ENCODE measurements at regions not wholly inside any gene's neighbourhood (a gene's known extent, or its start where the extent isn't known, plus 50 kb on each side); places are given as distances from the start of the nearest gene placed in this dataset.

DNA sequence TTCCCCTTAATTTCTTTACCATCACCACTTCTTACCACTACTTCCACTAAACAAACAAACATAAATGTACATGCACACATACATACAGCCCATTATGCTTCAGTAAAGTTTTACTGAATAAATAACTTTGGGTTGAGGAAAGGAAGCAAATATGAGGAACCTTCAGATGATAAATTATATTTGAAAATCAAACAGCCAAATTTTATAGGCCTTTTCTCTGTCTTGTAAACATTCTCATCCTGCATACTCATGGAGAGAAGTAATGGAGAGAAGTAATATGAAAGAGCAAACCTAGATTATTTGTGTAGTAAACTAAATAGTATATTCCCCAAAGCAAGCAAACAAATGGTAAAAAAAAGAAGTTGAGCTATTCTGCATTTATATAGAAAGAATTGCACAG is 658.3 kb upstream of the RORB start:
- TF ChIP-seq POLR2A (IDR thresholded peaks at IDR 0.05; ENCODE audit: low read depth) (no peak), CTCF (IDR thresholded peaks at IDR 0.05) (no peak), EP300 (IDR thresholded peaks at IDR 0.05) (no peak), POLR2AphosphoS5 (IDR thresholded peaks at IDR 0.05) (no peak)
- no peak overlapping the region for H3K4me3 ChIP-seq
- intact Hi-C loops (cut with DNase I) = no loop called here
- H3K4me1 ChIP-seq = no peaks in the 10 kb centered on the region
- H3K36me3 ChIP-seq = no peaks in the 10 kb centered on the region
- no peaks in the 10 kb centered on the region for H3K27me3 ChIP-seq
- no peaks in the 10 kb centered on the region for H3K9me3 ChIP-seq
- DNase-seq (ENCODE audit: extremely low spot score) = no peak
- no peak overlapping the region for H3K27ac ChIP-seq (replicated peaks in 1 of 4)

DNA sequence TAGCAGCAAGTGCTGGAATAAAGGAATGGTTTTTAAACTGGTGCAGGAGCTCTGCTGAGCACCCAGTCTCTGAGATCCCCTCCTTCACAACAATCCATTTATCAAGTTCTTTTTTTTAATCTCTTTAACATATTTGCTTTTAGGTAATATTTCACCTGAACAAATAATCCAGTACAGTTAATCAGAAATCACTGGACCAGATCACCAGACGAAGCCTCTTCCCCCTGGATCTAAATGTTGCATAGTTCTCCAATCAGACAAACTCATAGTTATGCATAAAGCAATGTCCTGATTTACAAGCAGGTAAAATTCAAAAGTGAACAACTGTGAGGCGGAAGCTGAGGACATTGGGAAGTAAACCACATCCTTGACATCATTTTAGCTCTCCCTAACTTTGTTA is 657.7 kb upstream of the RORB start:
- Histone ChIP-seq H3K27ac (replicated peaks in 1 of 4) (no peak overlapping the region), H3K36me3 (no peaks in the 10 kb centered on the region), H3K27me3 (no peaks in the 10 kb centered on the region), H3K4me1 (no peaks in the 10 kb centered on the region), H3K4me3 (no peak overlapping the region), H3K9me3 (no peaks in the 10 kb centered on the region)
- 88% methylated on average over 2 of the region's 2 CpGs for WGBS
- TF ChIP-seq POLR2AphosphoS5 (IDR thresholded peaks at IDR 0.05) (no peak), EP300 (IDR thresholded peaks at IDR 0.05) (no peak), CTCF (IDR thresholded peaks at IDR 0.05) (no peak), POLR2A (IDR thresholded peaks at IDR 0.05; ENCODE audit: low read depth) (no peak)
- intact Hi-C loops (cut with DNase I) = no loop called here
- no peak for DNase-seq (ENCODE audit: extremely low spot score)

DNA sequence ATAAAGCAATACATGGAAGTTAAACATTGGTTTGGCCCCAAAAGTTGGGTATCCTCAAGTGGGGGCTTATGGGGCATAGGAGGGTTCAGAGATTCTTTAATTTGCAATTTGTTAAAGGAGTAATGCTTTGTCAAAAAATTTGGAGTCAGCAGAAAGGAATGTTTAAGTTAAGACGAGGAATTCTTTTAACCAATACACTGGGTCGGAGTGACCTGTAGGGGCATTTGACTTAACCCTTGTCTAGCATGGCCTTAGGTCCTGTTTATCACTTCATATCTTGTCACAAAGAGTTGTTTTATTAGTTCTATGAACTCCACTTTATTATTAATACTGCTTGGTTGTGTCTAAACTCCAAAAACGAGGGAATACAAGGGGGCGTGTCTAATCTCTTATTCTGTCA is 656.1 kb upstream of the RORB start:
- TF ChIP-seq EP300 (IDR thresholded peaks at IDR 0.05) (no peak), POLR2AphosphoS5 (IDR thresholded peaks at IDR 0.05) (no peak), POLR2A (IDR thresholded peaks at IDR 0.05; ENCODE audit: low read depth) (no peak), CTCF (IDR thresholded peaks at IDR 0.05) (no peak)
- WGBS = 69% methylated on average over 4 of the region's 4 CpGs
- intact Hi-C loops (cut with DNase I) = no loop called here

GRCh38 chr9:73844135-73844534 is 653.0 kb upstream of the RORB start:
- no peak overlapping the region for H3K4me3 ChIP-seq
- DNase-seq (ENCODE audit: extremely low spot score) = no peak
- no peaks in the 10 kb centered on the region for H3K9me3 ChIP-seq
- intact Hi-C loops (cut with DNase I) = no loop called here
- 81% methylated on average over 4 of the region's 4 CpGs for WGBS
- H3K27me3 ChIP-seq = no peaks in the 10 kb centered on the region
- no peak overlapping the region for H3K27ac ChIP-seq (replicated peaks in 1 of 4)
- H3K4me1 ChIP-seq = no peaks in the 10 kb centered on the region
- TF ChIP-seq POLR2AphosphoS5 (IDR thresholded peaks at IDR 0.05) (no peak), EP300 (IDR thresholded peaks at IDR 0.05) (no peak), POLR2A (IDR thresholded peaks at IDR 0.05; ENCODE audit: low read depth) (no peak), CTCF (IDR thresholded peaks at IDR 0.05) (no peak)
- H3K36me3 ChIP-seq = no peaks in the 10 kb centered on the region

More for the DNA sequence above, 656.1 kb upstream of the RORB start:
- no peaks in the 10 kb centered on the region for H3K4me1 ChIP-seq
- no peak overlapping the region for H3K27ac ChIP-seq (replicated peaks in 1 of 4)
- H3K36me3 ChIP-seq = no peaks in the 10 kb centered on the region
- no peak for DNase-seq (ENCODE audit: extremely low spot score)
- no peaks in the 10 kb centered on the region for H3K9me3 ChIP-seq
- no peaks in the 10 kb centered on the region for H3K27me3 ChIP-seq
- H3K4me3 ChIP-seq = no peak overlapping the region

DNA sequence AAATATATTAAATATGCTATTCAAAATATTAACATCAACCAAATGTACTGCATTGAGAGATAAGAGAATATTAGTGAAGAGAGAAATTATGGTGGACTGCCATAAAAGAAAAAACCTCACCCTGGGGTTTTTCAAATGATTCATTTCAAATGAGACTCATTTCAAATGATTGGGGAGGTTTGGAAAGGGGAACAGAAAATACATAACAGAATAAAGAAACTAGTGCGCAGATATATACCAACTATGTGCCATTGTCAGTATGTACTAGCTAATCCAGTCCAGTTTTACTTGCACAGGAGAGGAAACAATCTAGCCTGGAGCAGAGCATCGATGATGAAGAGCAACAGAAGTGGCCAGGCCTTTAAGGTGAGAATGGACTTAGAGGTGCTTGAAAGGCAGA is 651.6 kb upstream of the RORB start:
- intact Hi-C loops (cut with DNase I) = no loop called here
- no peaks in the 10 kb centered on the region for H3K36me3 ChIP-seq
- WGBS = 69% methylated on average over 2 of the region's 2 CpGs
- H3K4me1 ChIP-seq = no peaks in the 10 kb centered on the region
- H3K27me3 ChIP-seq = no peaks in the 10 kb centered on the region
- no peak overlapping the region for H3K27ac ChIP-seq (replicated peaks in 1 of 4)
- H3K4me3 ChIP-seq = no peak overlapping the region
- H3K9me3 ChIP-seq = no peaks in the 10 kb centered on the region
- TF ChIP-seq POLR2AphosphoS5 (IDR thresholded peaks at IDR 0.05) = no peak
- no peak for TF ChIP-seq CTCF (IDR thresholded peaks at IDR 0.05)
- no peak for TF ChIP-seq POLR2A (IDR thresholded peaks at IDR 0.05; ENCODE audit: low read depth)
- TF ChIP-seq EP300 (IDR thresholded peaks at IDR 0.05) = no peak
- DNase-seq (ENCODE audit: extremely low spot score) = no peak

All from esophagus muscularis mucosa (tissue), 4 donors.